ENCODE measurements at regions not wholly inside any gene's neighbourhood (a gene's known extent, or its start where the extent isn't known, plus 50 kb on each side); places are given as distances from the start of the nearest gene placed in this dataset.

DNA sequence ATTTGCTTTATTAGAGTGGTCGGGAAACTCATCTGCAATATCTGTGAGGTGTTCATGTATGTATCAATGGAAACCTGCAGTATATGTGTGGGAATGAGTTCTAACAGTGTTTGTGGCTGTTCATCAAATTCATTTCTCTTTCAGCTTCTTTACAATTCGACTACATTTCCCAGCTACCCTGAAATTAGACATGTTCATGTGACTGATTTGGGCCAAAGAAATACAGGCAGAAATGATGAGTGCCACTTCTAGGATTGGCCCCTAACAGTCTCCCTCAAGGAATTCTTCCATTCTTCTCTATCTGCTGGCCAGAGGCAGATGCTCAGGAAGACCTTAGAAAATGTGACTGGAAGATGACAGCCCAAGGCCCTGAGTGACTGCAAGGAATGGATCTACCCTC lies 114.8 kb upstream of the WAC start (continued):
- TF ChIP-seq, protein P1, sequence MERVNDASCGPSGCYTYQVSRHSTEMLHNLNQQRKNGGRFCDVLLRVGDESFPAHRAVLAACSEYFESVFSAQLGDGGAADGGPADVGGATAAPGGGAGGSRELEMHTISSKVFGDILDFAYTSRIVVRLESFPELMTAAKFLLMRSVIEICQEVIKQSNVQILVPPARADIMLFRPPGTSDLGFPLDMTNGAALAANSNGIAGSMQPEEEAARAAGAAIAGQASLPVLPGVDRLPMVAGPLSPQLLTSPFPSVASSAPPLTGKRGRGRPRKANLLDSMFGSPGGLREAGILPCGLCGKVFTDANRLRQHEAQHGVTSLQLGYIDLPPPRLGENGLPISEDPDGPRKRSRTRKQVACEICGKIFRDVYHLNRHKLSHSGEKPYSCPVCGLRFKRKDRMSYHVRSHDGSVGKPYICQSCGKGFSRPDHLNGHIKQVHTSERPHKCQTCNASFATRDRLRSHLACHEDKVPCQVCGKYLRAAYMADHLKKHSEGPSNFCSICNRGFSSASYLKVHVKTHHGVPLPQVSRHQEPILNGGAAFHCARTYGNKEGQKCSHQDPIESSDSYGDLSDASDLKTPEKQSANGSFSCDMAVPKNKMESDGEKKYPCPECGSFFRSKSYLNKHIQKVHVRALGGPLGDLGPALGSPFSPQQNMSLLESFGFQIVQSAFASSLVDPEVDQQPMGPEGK (CRISPR knock-in tag; IDR thresholded peaks at IDR 0.05; ENCODE audit: borderline replicate concordance), result no peak

DNA sequence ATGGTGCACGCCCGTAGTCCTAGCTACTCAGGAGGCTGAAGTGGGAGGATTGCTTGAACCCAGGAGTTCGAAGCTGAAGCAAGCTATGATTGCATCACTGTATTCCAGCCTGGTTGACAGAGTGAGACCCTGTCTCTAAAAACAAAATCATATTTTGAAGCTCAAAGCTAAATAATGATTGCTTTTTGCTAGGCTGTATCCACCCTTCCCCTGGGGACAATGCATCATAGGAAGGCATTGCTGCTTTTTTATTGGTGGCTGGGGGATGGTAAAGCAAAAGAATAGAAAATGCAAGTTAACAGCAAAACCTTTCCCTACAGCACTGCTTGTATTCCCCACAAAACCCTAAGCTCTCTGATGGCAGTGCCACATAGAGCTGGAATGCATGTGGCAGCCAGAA lies 107.5 kb upstream of the WAC start:
- WGBS (ENCODE audit: insufficient coverage, low coverage, missing lambda C conversion rate), result 0% methylated on average over 3 of the region's 3 CpGs
- FAIRE-seq (no peak), DNase-seq (ENCODE audit: extremely low read depth in 1 of 4, low spot score in 3 of 4) (no peak), ATAC-seq (no peak)
- H3K79me2 ChIP-seq (ENCODE audit: control insufficient read depth, insufficient read depth, low read length), result no peaks in the 10 kb centered on the region
- no peaks in the 10 kb centered on the region for H3K36me3 ChIP-seq (ENCODE audit: control insufficient read depth, insufficient read depth, low read length)
- no TSS peak for BruUV-seq (replicated peaks)
- peaks cover 0 to 2% of the 10 kb centered on the region in 2 experiments; a peak in 2 of 5 replicates for H3K4me1 ChIP-seq (replicated peaks in 1 of 2; ENCODE audit: control insufficient read depth in 2 of 2, insufficient read depth in 2 of 2, low read length in 2 of 2)
- H3K4me3 ChIP-seq, result no peak overlapping the region
- no peaks in the 10 kb centered on the region for H3K9me1 ChIP-seq (ENCODE audit: control insufficient read depth, insufficient read depth, low read length)
- no peaks in the 10 kb centered on the region for H3K9me3 ChIP-seq (replicated peaks; ENCODE audit: control insufficient read depth, insufficient read depth, low read depth, low read length)
- H2AFZ ChIP-seq (ENCODE audit: low read depth, low read length), result no peak overlapping the region
- H3K9ac ChIP-seq (ENCODE audit: insufficient read depth in 1 of 2, low read depth in 2 of 2, low read length in 2 of 2), result no peak overlapping the region
- CTCF ChIA-PET (ENCODE audit: low intra/inter-chr PET ratio), result no interaction called here
- no peaks in the 10 kb centered on the region for H4K20me1 ChIP-seq (replicated peaks; ENCODE audit: control insufficient read depth, insufficient read depth, low read length)
- peaks cover 5 to 8% of the 10 kb centered on the region in 2 experiments; a peak in 3 of 5 replicates for H3K27me3 ChIP-seq (ENCODE audit: control insufficient read depth in 2 of 2, insufficient read depth in 2 of 2, low read length in 2 of 2)
- POLR2A ChIA-PET, result interaction anchor here (0.6 to 0.8 kb wide), 3 partner anchors 11 to 1021 kb away, joined by 3 read pairs; no protein-coding TSS in a partner anchor
- intact Hi-C loops (cut with micrococcal nuclease), result no loop called here
- in situ Hi-C loops (cut with MboI), result no loop called here
- H3K4me2 ChIP-seq (ENCODE audit: insufficient read depth, low read length), result no peak overlapping the region
- H3K27ac ChIP-seq (ENCODE audit: extremely low read depth, low read depth, low read length), result no peak overlapping the region
- TF ChIP-seq ZNF583 (CRISPR knock-in tag; IDR thresholded peaks at IDR 0.05) (no peak), BHLHE40 (IDR thresholded peaks at IDR 0.05; ENCODE audit: low read length) (no peak), NR2C1 (IDR thresholded peaks at IDR 0.05) (no peak), NR2C1 (tag; IDR thresholded peaks at IDR 0.05) (no peak), CTBP1 (IDR thresholded peaks at IDR 0.05; ENCODE audit: borderline replicate concordance) (no peak), ZNF592 (IDR thresholded peaks at IDR 0.05) (no peak), HNRNPL (IDR thresholded peaks at IDR 0.05; ENCODE audit: low read depth, low read length) (no peak), CHCHD3 (CRISPR knock-in tag; IDR thresholded peaks at IDR 0.05) (no peak), NFATC3 (IDR thresholded peaks at IDR 0.05) (no peak), MTA2 (IDR thresholded peaks at IDR 0.05; ENCODE audit: low read depth) (no peak)
- TF ChIP-seq, protein P2, sequence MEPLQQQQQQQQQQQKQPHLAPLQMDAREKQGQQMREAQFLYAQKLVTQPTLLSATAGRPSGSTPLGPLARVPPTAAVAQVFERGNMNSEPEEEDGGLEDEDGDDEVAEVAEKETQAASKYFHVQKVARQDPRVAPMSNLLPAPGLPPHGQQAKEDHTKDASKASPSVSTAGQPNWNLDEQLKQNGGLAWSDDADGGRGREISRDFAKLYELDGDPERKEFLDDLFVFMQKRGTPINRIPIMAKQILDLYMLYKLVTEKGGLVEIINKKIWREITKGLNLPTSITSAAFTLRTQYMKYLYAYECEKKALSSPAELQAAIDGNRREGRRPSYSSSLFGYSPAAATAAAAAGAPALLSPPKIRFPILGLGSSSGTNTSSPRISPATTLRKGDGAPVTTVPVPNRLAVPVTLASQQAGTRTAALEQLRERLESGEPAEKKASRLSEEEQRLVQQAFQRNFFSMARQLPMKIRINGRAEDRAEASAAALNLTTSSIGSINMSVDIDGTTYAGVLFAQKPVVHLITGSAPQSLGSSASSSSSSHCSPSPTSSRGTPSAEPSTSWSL (CRISPR knock-in tag; IDR thresholded peaks at IDR 0.05; ENCODE audit: borderline replicate concordance), result no peak
- TF ChIP-seq, protein P3, sequence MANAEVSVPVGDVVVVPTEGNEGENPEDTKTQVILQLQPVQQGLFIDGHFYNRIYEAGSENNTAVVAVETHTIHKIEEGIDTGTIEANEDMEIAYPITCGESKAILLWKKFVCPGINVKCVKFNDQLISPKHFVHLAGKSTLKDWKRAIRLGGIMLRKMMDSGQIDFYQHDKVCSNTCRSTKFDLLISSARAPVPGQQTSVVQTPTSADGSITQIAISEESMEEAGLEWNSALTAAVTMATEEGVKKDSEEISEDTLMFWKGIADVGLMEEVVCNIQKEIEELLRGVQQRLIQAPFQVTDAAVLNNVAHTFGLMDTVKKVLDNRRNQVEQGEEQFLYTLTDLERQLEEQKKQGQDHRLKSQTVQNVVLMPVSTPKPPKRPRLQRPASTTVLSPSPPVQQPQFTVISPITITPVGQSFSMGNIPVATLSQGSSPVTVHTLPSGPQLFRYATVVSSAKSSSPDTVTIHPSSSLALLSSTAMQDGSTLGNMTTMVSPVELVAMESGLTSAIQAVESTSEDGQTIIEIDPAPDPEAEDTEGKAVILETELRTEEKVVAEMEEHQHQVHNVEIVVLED (CRISPR knock-in tag; IDR thresholded peaks at IDR 0.05), result no peak
